ENCODE measurements at regions not wholly inside any gene's neighbourhood (a gene's known extent, or its start where the extent isn't known, plus 50 kb on each side); places are given as distances from the start of the nearest gene placed in this dataset.
A peak's percentile ranks its signal among the peaks of the same experiment; 100 is the strongest.

DNA sequence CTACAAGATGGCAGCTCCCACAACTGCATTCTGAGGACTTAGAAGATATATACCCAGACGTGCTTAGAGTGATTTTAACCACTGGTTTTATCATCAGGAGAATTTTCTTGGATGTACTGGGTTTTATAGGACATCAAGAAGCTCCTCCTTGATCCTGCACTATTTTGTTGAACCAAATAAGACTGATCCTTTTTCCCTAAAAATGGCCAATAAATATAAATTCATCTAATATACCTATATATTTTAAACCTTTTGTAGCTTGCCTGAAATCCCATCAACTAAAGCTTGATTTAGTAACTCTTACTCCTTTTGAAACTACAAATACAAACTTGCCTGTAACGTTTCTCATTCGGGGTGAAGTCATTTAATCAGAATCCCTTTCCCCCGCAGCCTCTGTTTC, 849.4 kb upstream of the ADAMTS5 start:
- TF ChIP-seq POLR2AphosphoS5 (IDR thresholded peaks at IDR 0.05; ENCODE audit: insufficient read depth in 1 of 2, low read depth in 1 of 2) (no peak), POLR2A (IDR thresholded peaks at IDR 0.05) (no peak)
- TF ChIP-seq, protein P1, sequence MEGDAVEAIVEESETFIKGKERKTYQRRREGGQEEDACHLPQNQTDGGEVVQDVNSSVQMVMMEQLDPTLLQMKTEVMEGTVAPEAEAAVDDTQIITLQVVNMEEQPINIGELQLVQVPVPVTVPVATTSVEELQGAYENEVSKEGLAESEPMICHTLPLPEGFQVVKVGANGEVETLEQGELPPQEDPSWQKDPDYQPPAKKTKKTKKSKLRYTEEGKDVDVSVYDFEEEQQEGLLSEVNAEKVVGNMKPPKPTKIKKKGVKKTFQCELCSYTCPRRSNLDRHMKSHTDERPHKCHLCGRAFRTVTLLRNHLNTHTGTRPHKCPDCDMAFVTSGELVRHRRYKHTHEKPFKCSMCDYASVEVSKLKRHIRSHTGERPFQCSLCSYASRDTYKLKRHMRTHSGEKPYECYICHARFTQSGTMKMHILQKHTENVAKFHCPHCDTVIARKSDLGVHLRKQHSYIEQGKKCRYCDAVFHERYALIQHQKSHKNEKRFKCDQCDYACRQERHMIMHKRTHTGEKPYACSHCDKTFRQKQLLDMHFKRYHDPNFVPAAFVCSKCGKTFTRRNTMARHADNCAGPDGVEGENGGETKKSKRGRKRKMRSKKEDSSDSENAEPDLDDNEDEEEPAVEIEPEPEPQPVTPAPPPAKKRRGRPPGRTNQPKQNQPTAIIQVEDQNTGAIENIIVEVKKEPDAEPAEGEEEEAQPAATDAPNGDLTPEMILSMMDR (IDR thresholded peaks at IDR 0.05), result no peak
- Histone ChIP-seq H3K27ac (peak overlapping the region; percentile 76), H3K4me3 (no peak overlapping the region), H3K36me3 (no peaks in the 10 kb centered on the region), H3K27me3 (no peaks in the 10 kb centered on the region), H3K4me1 (peaks cover 17% of the 10 kb centered on the region), H3K9me3 (no peaks in the 10 kb centered on the region)
- DNase-seq (ENCODE audit: extremely low spot score in 2 of 2), result no peak
- intact Hi-C loops (cut with DNase I), result no loop called here

DNA sequence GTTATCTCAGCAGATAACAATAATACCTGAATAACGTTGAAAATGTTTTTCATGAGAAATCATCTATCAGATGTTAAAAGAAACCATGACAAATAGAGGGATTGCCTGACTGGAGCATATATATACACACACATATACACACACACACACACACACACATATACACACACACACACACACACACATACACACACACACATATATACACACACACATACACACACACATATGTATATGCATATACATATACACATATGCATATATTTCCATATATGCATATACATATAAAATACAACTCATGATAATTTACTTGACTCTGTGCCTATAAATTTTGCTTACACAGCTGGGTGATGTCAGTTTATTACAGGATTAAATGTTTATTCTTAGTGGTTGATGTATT, 847.3 kb upstream of the ADAMTS5 start:
- Histone ChIP-seq H3K27ac (no peak overlapping the region), H3K4me3 (no peak overlapping the region), H3K36me3 (no peaks in the 10 kb centered on the region), H3K4me1 (peaks cover 9% of the 10 kb centered on the region), H3K9me3 (no peaks in the 10 kb centered on the region), H3K27me3 (no peaks in the 10 kb centered on the region)
- intact Hi-C loops (cut with DNase I), result no loop called here
- TF ChIP-seq POLR2A (IDR thresholded peaks at IDR 0.05), result no peak
- TF ChIP-seq, protein P1 (IDR thresholded peaks at IDR 0.05), result no peak
- no peak for TF ChIP-seq POLR2AphosphoS5 (IDR thresholded peaks at IDR 0.05; ENCODE audit: insufficient read depth in 1 of 2, low read depth in 1 of 2)
- DNase-seq (ENCODE audit: extremely low spot score in 2 of 2), result no peak

DNA sequence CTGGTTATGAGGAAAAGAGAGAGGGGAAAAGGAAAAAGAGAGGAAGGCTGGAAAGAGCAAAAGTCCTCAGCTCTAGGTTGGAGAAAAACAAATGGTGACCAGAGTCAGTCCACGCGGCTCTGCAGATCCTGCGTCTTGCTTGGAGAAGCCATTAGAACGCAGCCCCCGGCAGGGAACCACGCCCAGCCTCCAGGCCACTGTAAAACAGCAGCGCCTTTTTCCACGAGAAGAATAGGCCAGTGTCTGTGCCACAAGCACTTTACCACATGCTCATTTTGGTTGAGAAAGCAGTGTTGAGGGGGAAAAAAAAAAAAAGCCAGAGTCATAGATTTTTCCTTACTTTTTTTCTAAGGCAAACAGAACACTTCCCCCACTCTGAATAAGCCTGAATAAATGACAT, 846.9 kb upstream of the ADAMTS5 start:
- Histone ChIP-seq H3K27ac (no peak overlapping the region), H3K27me3 (no peaks in the 10 kb centered on the region), H3K36me3 (no peaks in the 10 kb centered on the region), H3K4me1 (peaks cover 4% of the 10 kb centered on the region), H3K4me3 (no peak overlapping the region), H3K9me3 (no peaks in the 10 kb centered on the region)
- intact Hi-C loops (cut with DNase I), result no loop called here
- TF ChIP-seq POLR2A (IDR thresholded peaks at IDR 0.05) (no peak), POLR2AphosphoS5 (IDR thresholded peaks at IDR 0.05; ENCODE audit: insufficient read depth in 1 of 2, low read depth in 1 of 2) (no peak)
- TF ChIP-seq, protein P1 (IDR thresholded peaks at IDR 0.05), result no peak
- no peak for DNase-seq (ENCODE audit: extremely low spot score in 2 of 2)

DNA sequence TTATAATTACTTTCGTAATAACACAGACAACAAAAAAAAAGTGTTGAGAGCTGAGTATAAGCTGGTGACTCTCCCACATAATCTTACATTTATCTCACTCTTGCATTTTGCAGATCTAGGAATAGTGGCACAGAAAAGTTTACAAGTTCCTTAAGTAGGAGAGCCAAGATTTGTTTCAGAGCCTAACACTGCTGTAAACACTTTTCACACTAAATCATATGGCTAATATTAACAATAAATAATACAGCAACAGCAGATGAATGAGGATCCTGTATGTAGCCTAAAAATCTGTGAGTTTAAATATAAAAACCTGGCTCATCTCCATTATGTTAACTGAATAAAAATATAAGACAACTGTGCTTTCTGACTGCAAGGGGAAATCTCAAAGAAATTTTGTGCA, 846.5 kb upstream of the ADAMTS5 start:
- Histone ChIP-seq H3K36me3 (no peaks in the 10 kb centered on the region), H3K4me3 (no peak overlapping the region), H3K9me3 (no peaks in the 10 kb centered on the region), H3K27me3 (no peaks in the 10 kb centered on the region), H3K27ac (no peak overlapping the region), H3K4me1 (no peaks in the 10 kb centered on the region)
- TF ChIP-seq POLR2AphosphoS5 (IDR thresholded peaks at IDR 0.05; ENCODE audit: insufficient read depth in 1 of 2, low read depth in 1 of 2), result no peak
- TF ChIP-seq, protein P1 (IDR thresholded peaks at IDR 0.05), result no peak
- TF ChIP-seq POLR2A (IDR thresholded peaks at IDR 0.05), result no peak
- intact Hi-C loops (cut with DNase I), result no loop called here
- no peak for DNase-seq (ENCODE audit: extremely low spot score in 2 of 2)

DNA sequence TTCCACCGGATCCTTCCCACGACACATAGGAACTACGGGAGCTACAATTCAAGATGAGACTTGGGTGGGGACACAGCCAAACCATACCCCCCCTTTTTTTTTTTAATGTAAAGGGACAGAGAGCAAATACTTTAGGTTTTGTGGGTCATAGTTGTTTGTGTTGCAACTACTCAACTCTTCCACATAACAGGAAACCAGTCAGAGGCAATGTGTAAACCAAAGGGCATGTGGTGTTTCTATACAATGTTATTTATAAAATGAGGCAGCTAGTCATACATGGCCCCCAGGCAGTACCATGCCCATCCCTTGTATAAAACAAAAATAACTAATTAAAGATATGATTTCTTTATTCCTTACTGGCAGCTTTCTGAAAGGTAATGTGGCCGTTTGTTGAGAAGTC, 845.4 kb upstream of the ADAMTS5 start:
- Histone ChIP-seq H3K36me3 (no peaks in the 10 kb centered on the region), H3K4me1 (no peaks in the 10 kb centered on the region), H3K27me3 (no peaks in the 10 kb centered on the region), H3K27ac (no peak overlapping the region), H3K9me3 (no peaks in the 10 kb centered on the region), H3K4me3 (no peak overlapping the region)
- DNase-seq (ENCODE audit: extremely low spot score in 2 of 2), result no peak
- TF ChIP-seq POLR2A (IDR thresholded peaks at IDR 0.05), result no peak
- TF ChIP-seq POLR2AphosphoS5 (IDR thresholded peaks at IDR 0.05; ENCODE audit: insufficient read depth in 1 of 2, low read depth in 1 of 2), result no peak
- TF ChIP-seq, protein P1 (IDR thresholded peaks at IDR 0.05), result no peak
- intact Hi-C loops (cut with DNase I), result no loop called here

All from vagina (tissue), 2 donors.